IPS-20b (cell line): ENCODE measurements at regions not wholly inside any gene's neighbourhood (a gene's known extent, or its start where the extent isn't known, plus 50 kb on each side); places are given as distances from the start of the nearest gene placed in this dataset.
"Not testable (repeated sequence)": the region's sequence is repeated elsewhere in the genome, so short reads cannot be mapped to it uniquely, and the experiment has no call there.

Source experiments
- H3K27ac ChIP-seq: one replicate; pipeline ENCODE4 v1.5.1; 2013; ENCODE audit warnings: low read length
- H3K27me3 ChIP-seq: 2 replicates; pipeline ENCODE4 v1.6.1; 2013; ENCODE audit warnings: mild to moderate bottlenecking, low read length, inconsistent platforms; ENCODE audit not compliant: insufficient read depth
- H3K36me3 ChIP-seq: 2 replicates; pipeline ENCODE4 v1.6.1; 2013; ENCODE audit warnings: low read depth, mild to moderate bottlenecking, inconsistent platforms, low read length, moderate library complexity; ENCODE audit not compliant: insufficient read depth
- H3K4me1 ChIP-seq: 2 replicates; pipeline ENCODE4 v1.6.1; 2013; ENCODE audit warnings: mild to moderate bottlenecking, control low read depth, inconsistent platforms, low read length, moderate library complexity; ENCODE audit not compliant: insufficient read depth
- H3K4me3 ChIP-seq: 2 replicates; pipeline ENCODE4 v1.5.1; 2013; ENCODE audit warnings: mild to moderate bottlenecking, low read length, inconsistent platforms
- H3K9ac ChIP-seq: 2 replicates; pipeline ENCODE4 v1.6.1; 2013; ENCODE audit warnings: low read depth, mild to moderate bottlenecking, inconsistent platforms, low read length, moderate library complexity
- H3K9me3 ChIP-seq: 2 replicates; pipeline ENCODE4 v1.6.1; 2013; ENCODE audit warnings: mild to moderate bottlenecking, low read depth, low read length, inconsistent platforms; ENCODE audit not compliant: insufficient read depth

- Histone ChIP-seq H3K4me1 (no peaks in the 10 kb centered on the region), H3K4me3 (no peak overlapping the region), H3K9me3 (no peaks in the 10 kb centered on the region), H3K27me3 (no peaks in the 10 kb centered on the region), H3K27ac (no peak overlapping the region), H3K9ac (no peak overlapping the region), H3K36me3 (no peaks in the 10 kb centered on the region)
Observed at GRCh38 chr1:74946388-74946787, 187.8 kb upstream of the LHX8 start.

- not testable (repeated sequence) for H3K4me3 ChIP-seq, H3K4me1 ChIP-seq, H3K27ac ChIP-seq, H3K36me3 ChIP-seq, H3K27me3 ChIP-seq, H3K9ac ChIP-seq, H3K9me3 ChIP-seq
Observed at GRCh38 chr1:74949348-74949747, 184.8 kb upstream of the LHX8 start.

- H3K9ac ChIP-seq, H3K27me3 ChIP-seq, H3K27ac ChIP-seq, H3K4me1 ChIP-seq, H3K9me3 ChIP-seq, H3K4me3 ChIP-seq, H3K36me3 ChIP-seq: not testable (repeated sequence)
Observed at GRCh38 chr1:74951981-74952380, 182.2 kb upstream of the LHX8 start.

- Histone ChIP-seq H3K4me3 (no peak overlapping the region), H3K27ac (no peak overlapping the region), H3K36me3 (no peaks in the 10 kb centered on the region), H3K27me3 (no peaks in the 10 kb centered on the region), H3K9ac (no peak overlapping the region), H3K9me3 (no peaks in the 10 kb centered on the region), H3K4me1 (no peaks in the 10 kb centered on the region)
Observed at GRCh38 chr1:74952786-74953185, 181.4 kb upstream of the LHX8 start.

GRCh38 chr1:74953622-74954021 lies 180.6 kb upstream of the LHX8 start:
- H3K4me1 ChIP-seq, result no peaks in the 10 kb centered on the region
- no peaks in the 10 kb centered on the region for H3K36me3 ChIP-seq
- no peak overlapping the region for H3K9ac ChIP-seq
- H3K27ac ChIP-seq, result no peak overlapping the region
- H3K27me3 ChIP-seq, result no peaks in the 10 kb centered on the region
- H3K4me3 ChIP-seq, result no peak overlapping the region
- no peaks in the 10 kb centered on the region for H3K9me3 ChIP-seq

GRCh38 chr1:74963120-74963519 lies 171.1 kb upstream of the LHX8 start:
- H3K9me3 ChIP-seq, result no peaks in the 10 kb centered on the region
- no peak overlapping the region for H3K27ac ChIP-seq
- H3K9ac ChIP-seq, result no peak overlapping the region
- H3K4me1 ChIP-seq, result no peaks in the 10 kb centered on the region
- H3K36me3 ChIP-seq, result no peaks in the 10 kb centered on the region
- H3K27me3 ChIP-seq, result no peaks in the 10 kb centered on the region
- H3K4me3 ChIP-seq, result no peak overlapping the region

- no peak overlapping the region for H3K4me3 ChIP-seq
- no peaks in the 10 kb centered on the region for H3K9me3 ChIP-seq
- no peaks in the 10 kb centered on the region for H3K27me3 ChIP-seq
- no peak overlapping the region for H3K9ac ChIP-seq
- no peaks in the 10 kb centered on the region for H3K36me3 ChIP-seq
- no peak overlapping the region for H3K27ac ChIP-seq
- no peaks in the 10 kb centered on the region for H3K4me1 ChIP-seq
Observed at GRCh38 chr1:74964508-74965102, 169.6 kb upstream of the LHX8 start.

- Histone ChIP-seq H3K9ac (no peak overlapping the region), H3K4me3 (no peak overlapping the region), H3K4me1 (no peaks in the 10 kb centered on the region), H3K36me3 (no peaks in the 10 kb centered on the region), H3K9me3 (no peaks in the 10 kb centered on the region), H3K27ac (no peak overlapping the region), H3K27me3 (no peaks in the 10 kb centered on the region)
Observed at GRCh38 chr1:74969566-74970135, 164.5 kb upstream of the LHX8 start.

GRCh38 chr1:74971982-74972381 lies 162.2 kb upstream of the LHX8 start:
- Histone ChIP-seq H3K27ac (no peak overlapping the region), H3K4me3 (no peak overlapping the region), H3K27me3 (no peaks in the 10 kb centered on the region), H3K9me3 (no peaks in the 10 kb centered on the region), H3K4me1 (no peaks in the 10 kb centered on the region), H3K36me3 (no peaks in the 10 kb centered on the region), H3K9ac (no peak overlapping the region)

- no peaks in the 10 kb centered on the region for H3K27me3 ChIP-seq
- H3K4me3 ChIP-seq, result no peak overlapping the region
- H3K9me3 ChIP-seq, result no peaks in the 10 kb centered on the region
- no peak overlapping the region for H3K27ac ChIP-seq
- no peaks in the 10 kb centered on the region for H3K36me3 ChIP-seq
- H3K9ac ChIP-seq, result no peak overlapping the region
- H3K4me1 ChIP-seq, result no peaks in the 10 kb centered on the region
Observed at GRCh38 chr1:74976491-74976890, 157.7 kb upstream of the LHX8 start.

GRCh38 chr1:74992448-74992847 lies 141.7 kb upstream of the LHX8 start:
- H3K4me1 ChIP-seq, H3K9me3 ChIP-seq, H3K9ac ChIP-seq, H3K36me3 ChIP-seq, H3K27me3 ChIP-seq, H3K4me3 ChIP-seq, H3K27ac ChIP-seq: not testable (repeated sequence)

GRCh38 chr1:74995821-74996220 lies 138.4 kb upstream of the LHX8 start:
- Histone ChIP-seq H3K9ac (no peak overlapping the region), H3K36me3 (no peaks in the 10 kb centered on the region), H3K9me3 (no peaks in the 10 kb centered on the region), H3K4me1 (no peaks in the 10 kb centered on the region), H3K27ac (no peak overlapping the region), H3K4me3 (no peak overlapping the region), H3K27me3 (no peaks in the 10 kb centered on the region)
